ENCODE measurements at regions not wholly inside any gene's neighbourhood (a gene's known extent, or its start where the extent isn't known, plus 50 kb on each side); places are given as distances from the start of the nearest gene placed in this dataset.

- TF ChIP-seq EZH2phosphoT487 (IDR thresholded peaks at IDR 0.05; ENCODE audit: insufficient read depth, low read depth) (no peak), EZH2 (IDR thresholded peaks at IDR 0.05; ENCODE audit: insufficient read depth, poor library complexity, severe bottlenecking) (no peak)
These were observed 724.4 kb upstream of the ARRDC4 start for GRCh38 chr15:97236140-97236539.

GRCh38 chr15:97237160-97237559, 723.3 kb upstream of the ARRDC4 start:
- Histone ChIP-seq H4K20me1 (ENCODE audit: insufficient read depth) (no peaks in the 10 kb centered on the region), H3K79me2 (ENCODE audit: insufficient read depth) (no peaks in the 10 kb centered on the region), H3K4me2 (ENCODE audit: unreplicated experiment) (no peak overlapping the region), H3F3A (ENCODE audit: insufficient read depth) (no peaks in the 10 kb centered on the region), H3K9me3 (ENCODE audit: low read depth) (no peaks in the 10 kb centered on the region), H3K36me3 (ENCODE audit: low read depth) (no peaks in the 10 kb centered on the region), H3K4me1 (ENCODE audit: insufficient read depth) (no peaks in the 10 kb centered on the region), H3K9ac (no peak overlapping the region), H3K27ac (no peak overlapping the region), H3K4me3 (no peak overlapping the region), H2AFZ (no peak overlapping the region), H3K9me2 (ENCODE audit: insufficient read depth) (no peaks in the 10 kb centered on the region), H3K27me3 (replicated peaks; ENCODE audit: insufficient read depth) (0 out of 2 replicates have a peak, but pooled peaks cover 8% of the 10 kb centered on the region)
- WGBS, 2 experiments (ENCODE audit: low coverage in 1 of 2, low lambda C conversion rate in 2 of 2, missing lambda C conversion rate in 2 of 2): 60 to 73% methylated on average over 6 of the region's 6 CpGs
- DNase-seq: no peak
- in situ Hi-C loops (cut with MboI): loop anchor here (25.0 kb wide), 2 partner anchors 875 to 1975 kb away; no protein-coding TSS in a partner anchor
- TF ChIP-seq EZH2phosphoT487 (IDR thresholded peaks at IDR 0.05; ENCODE audit: insufficient read depth, low read depth): no peak
- no peak for TF ChIP-seq EZH2 (IDR thresholded peaks at IDR 0.05; ENCODE audit: insufficient read depth, poor library complexity, severe bottlenecking)

More at GRCh38 chr15:97236140-97236539, 724.4 kb upstream of the ARRDC4 start:
- Histone ChIP-seq H2AFZ (no peak overlapping the region), H3K27ac (no peak overlapping the region), H3F3A (ENCODE audit: insufficient read depth) (no peaks in the 10 kb centered on the region), H3K9me2 (ENCODE audit: insufficient read depth) (no peaks in the 10 kb centered on the region), H3K4me2 (ENCODE audit: unreplicated experiment) (no peak overlapping the region), H3K9me3 (ENCODE audit: low read depth) (no peaks in the 10 kb centered on the region), H3K4me1 (ENCODE audit: insufficient read depth) (no peaks in the 10 kb centered on the region), H3K36me3 (ENCODE audit: low read depth) (no peaks in the 10 kb centered on the region), H3K9ac (no peak overlapping the region), H4K20me1 (ENCODE audit: insufficient read depth) (no peaks in the 10 kb centered on the region), H3K79me2 (ENCODE audit: insufficient read depth) (no peaks in the 10 kb centered on the region), H3K27me3 (replicated peaks; ENCODE audit: insufficient read depth) (0 out of 2 replicates have a peak, but pooled peaks cover 8% of the 10 kb centered on the region), H3K4me3 (no peak overlapping the region)
- in situ Hi-C loops (cut with MboI): loop anchor here (25.0 kb wide), 2 partner anchors 874 to 1974 kb away; no protein-coding TSS in a partner anchor
- no peak for DNase-seq
- WGBS, 2 experiments (ENCODE audit: low coverage in 1 of 2, low lambda C conversion rate in 2 of 2, missing lambda C conversion rate in 2 of 2): 33 to 37% methylated on average over 5 of the region's 5 CpGs

- H3F3A ChIP-seq (ENCODE audit: insufficient read depth): no peaks in the 10 kb centered on the region
- no peak overlapping the region for H2AFZ ChIP-seq
- no peaks in the 10 kb centered on the region for H3K36me3 ChIP-seq (ENCODE audit: low read depth)
- in situ Hi-C loops (cut with MboI): loop anchor here (25.0 kb wide), 2 partner anchors 886 to 1986 kb away; no protein-coding TSS in a partner anchor
- no peaks in the 10 kb centered on the region for H3K9me3 ChIP-seq (ENCODE audit: low read depth)
- WGBS, 2 experiments (ENCODE audit: low coverage in 1 of 2, low lambda C conversion rate in 2 of 2, missing lambda C conversion rate in 2 of 2): 10 to 15% methylated on average over 1 of the region's 1 CpG
- H3K4me1 ChIP-seq (ENCODE audit: insufficient read depth): no peaks in the 10 kb centered on the region
- TF ChIP-seq EZH2phosphoT487 (IDR thresholded peaks at IDR 0.05; ENCODE audit: insufficient read depth, low read depth) (no peak), EZH2 (IDR thresholded peaks at IDR 0.05; ENCODE audit: insufficient read depth, poor library complexity, severe bottlenecking) (no peak)
- H3K9me2 ChIP-seq (ENCODE audit: insufficient read depth): no peaks in the 10 kb centered on the region
- H3K4me3 ChIP-seq: no peak overlapping the region
- no peak for DNase-seq
- H3K27me3 ChIP-seq (replicated peaks; ENCODE audit: insufficient read depth): no peaks in the 10 kb centered on the region
- H4K20me1 ChIP-seq (ENCODE audit: insufficient read depth): no peaks in the 10 kb centered on the region
- H3K79me2 ChIP-seq (ENCODE audit: insufficient read depth): no peaks in the 10 kb centered on the region
- H3K4me2 ChIP-seq (ENCODE audit: unreplicated experiment): no peak overlapping the region
- H3K27ac ChIP-seq: no peak overlapping the region
- H3K9ac ChIP-seq: no peak overlapping the region
These were observed 712.1 kb upstream of the ARRDC4 start for GRCh38 chr15:97248376-97248775.

GRCh38 chr15:97259943-97260342, 700.6 kb upstream of the ARRDC4 start:
- H3K27ac ChIP-seq: no peak overlapping the region

More at GRCh38 chr15:97259943-97260342, 700.6 kb upstream of the ARRDC4 start:
- H3K4me3 ChIP-seq: no peak overlapping the region
- H2AFZ ChIP-seq: no peak overlapping the region
- H3K9me3 ChIP-seq (ENCODE audit: low read depth): no peaks in the 10 kb centered on the region
- no peak overlapping the region for H3K9ac ChIP-seq
- no peaks in the 10 kb centered on the region for H4K20me1 ChIP-seq (ENCODE audit: insufficient read depth)
- in situ Hi-C loops (cut with MboI): no loop called here
- no peaks in the 10 kb centered on the region for H3K9me2 ChIP-seq (ENCODE audit: insufficient read depth)
- 39 to 56% methylated on average over 3 of the region's 3 CpGs for WGBS, 2 experiments (ENCODE audit: low coverage in 1 of 2, low lambda C conversion rate in 2 of 2, missing lambda C conversion rate in 2 of 2)
- H3K79me2 ChIP-seq (ENCODE audit: insufficient read depth): no peaks in the 10 kb centered on the region
- no peaks in the 10 kb centered on the region for H3K36me3 ChIP-seq (ENCODE audit: low read depth)
- H3K4me2 ChIP-seq (ENCODE audit: unreplicated experiment): no peak overlapping the region
- H3K4me1 ChIP-seq (ENCODE audit: insufficient read depth): no peaks in the 10 kb centered on the region
- H3K27me3 ChIP-seq (replicated peaks; ENCODE audit: insufficient read depth): no peaks in the 10 kb centered on the region
- no peak for DNase-seq
- H3F3A ChIP-seq (ENCODE audit: insufficient read depth): no peaks in the 10 kb centered on the region
- TF ChIP-seq EZH2 (IDR thresholded peaks at IDR 0.05; ENCODE audit: insufficient read depth, poor library complexity, severe bottlenecking) (no peak), EZH2phosphoT487 (IDR thresholded peaks at IDR 0.05; ENCODE audit: insufficient read depth, low read depth) (no peak)

Measured in GM23248 (cell line).